ENCODE measurements at regions not wholly inside any gene's neighbourhood (a gene's known extent, or its start where the extent isn't known, plus 50 kb on each side); places are given as distances from the start of the nearest gene placed in this dataset.

GRCh38 chr11:80733790-80734189 is 1293.0 kb upstream of the TENM4 start:
- TF ChIP-seq ZNF546 (CRISPR knock-in tag; conservative IDR thresholded peaks at IDR 0.05): no peak
- no peak for DNase-seq (ENCODE audit: low spot score)
- no peaks in the 10 kb centered on the region for H3K4me1 ChIP-seq (ENCODE audit: insufficient read depth, low read length)
- no peak overlapping the region for H2AFZ ChIP-seq (ENCODE audit: low read length)
- in situ Hi-C loops (cut with HindIII; ENCODE audit: extremely low pct_ligation_motif_present, low pct_unique_long_range_greater_than_20kb): no loop called here
- FAIRE-seq: no peak
- ChIA-PET POLR2A (no interaction called here), CTCF (ENCODE audit: low intra/inter-chr PET ratio, low total read pairs) (no interaction called here)
- no peak overlapping the region for H3K4me2 ChIP-seq (ENCODE audit: low read depth, low read length)
- no peak overlapping the region for H3K4me3 ChIP-seq (replicated peaks in 1 of 3; ENCODE audit: insufficient read depth in 1 of 3, low read depth in 2 of 3, low read length in 3 of 3)
- intact Hi-C loops (cut with micrococcal nuclease; ENCODE audit: unreplicated experiment): no loop called here
- no peak overlapping the region for H3K9ac ChIP-seq (ENCODE audit: insufficient read depth, low read depth, low read length)
- WGBS (ENCODE audit: low lambda C conversion rate): 5% methylated on average over 2 of the region's 2 CpGs
- H3K27me3 ChIP-seq (ENCODE audit: control insufficient read depth in 1 of 2, insufficient read depth in 2 of 2, low read length in 2 of 2): no peaks in the 10 kb centered on the region
- BruUV-seq (replicated peaks): no TSS peak
- ATAC-seq: no peak
- no peaks in the 10 kb centered on the region for H3K36me3 ChIP-seq (replicated peaks in 1 of 2; ENCODE audit: control insufficient read depth in 1 of 2, insufficient read depth in 2 of 2, low read length in 2 of 2)
- H3K9me3 ChIP-seq (ENCODE audit: low read length): no peaks in the 10 kb centered on the region
- H4K20me1 ChIP-seq (ENCODE audit: insufficient read depth, low read length): no peaks in the 10 kb centered on the region
- no peaks in the 10 kb centered on the region for H3K79me2 ChIP-seq (ENCODE audit: insufficient read depth, low read length)
- H3K27ac ChIP-seq (ENCODE audit: extremely low read length, insufficient read depth, low read length): no peak overlapping the region

DNA sequence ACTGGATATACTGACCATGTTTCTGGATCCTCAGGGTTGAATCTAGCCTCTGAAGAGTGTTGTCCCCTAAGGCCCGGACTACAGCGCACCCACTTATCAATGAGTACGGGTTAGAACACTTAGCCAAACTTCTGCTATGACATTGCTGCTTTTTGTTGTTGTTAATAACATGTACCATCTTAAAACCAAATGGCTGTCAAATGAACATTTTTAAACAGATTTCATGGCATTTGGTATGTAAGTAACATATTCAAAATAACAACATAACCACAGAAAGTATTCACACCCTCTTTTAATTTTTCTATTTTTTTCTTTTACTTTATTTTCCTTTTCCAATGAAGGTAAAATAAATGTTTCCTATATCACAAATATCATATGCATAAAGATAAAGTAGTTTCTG is 1292.5 kb upstream of the TENM4 start:
- Histone ChIP-seq H3K9ac (ENCODE audit: insufficient read depth, low read depth, low read length) (no peak overlapping the region), H3K9me3 (ENCODE audit: low read length) (no peaks in the 10 kb centered on the region), H4K20me1 (ENCODE audit: insufficient read depth, low read length) (no peaks in the 10 kb centered on the region), H2AFZ (ENCODE audit: low read length) (no peak overlapping the region), H3K4me1 (ENCODE audit: insufficient read depth, low read length) (no peaks in the 10 kb centered on the region), H3K4me3 (replicated peaks in 1 of 3; ENCODE audit: insufficient read depth in 1 of 3, low read depth in 2 of 3, low read length in 3 of 3) (no peak overlapping the region), H3K27ac (ENCODE audit: extremely low read length, insufficient read depth, low read length) (no peak overlapping the region), H3K36me3 (replicated peaks in 1 of 2; ENCODE audit: control insufficient read depth in 1 of 2, insufficient read depth in 2 of 2, low read length in 2 of 2) (no peaks in the 10 kb centered on the region), H3K27me3 (ENCODE audit: control insufficient read depth in 1 of 2, insufficient read depth in 2 of 2, low read length in 2 of 2) (no peaks in the 10 kb centered on the region), H3K79me2 (ENCODE audit: insufficient read depth, low read length) (no peaks in the 10 kb centered on the region), H3K4me2 (ENCODE audit: low read depth, low read length) (no peak overlapping the region)
- in situ Hi-C loops (cut with HindIII; ENCODE audit: extremely low pct_ligation_motif_present, low pct_unique_long_range_greater_than_20kb): no loop called here
- BruUV-seq (replicated peaks): no TSS peak
- intact Hi-C loops (cut with micrococcal nuclease; ENCODE audit: unreplicated experiment): no loop called here
- CTCF ChIA-PET (ENCODE audit: low intra/inter-chr PET ratio, low total read pairs): no interaction called here
- TF ChIP-seq CENPT (CRISPR knock-in tag; IDR thresholded peaks at IDR 0.05; ENCODE audit: low read depth): no peak
- no peak for TF ChIP-seq FOXC1 (CRISPR knock-in tag; IDR thresholded peaks at IDR 0.05; ENCODE audit: borderline replicate concordance)
- no peak for TF ChIP-seq ZIK1 (CRISPR knock-in tag; IDR thresholded peaks at IDR 0.05; ENCODE audit: borderline replicate concordance, low read depth)
- TF ChIP-seq, protein P1, sequence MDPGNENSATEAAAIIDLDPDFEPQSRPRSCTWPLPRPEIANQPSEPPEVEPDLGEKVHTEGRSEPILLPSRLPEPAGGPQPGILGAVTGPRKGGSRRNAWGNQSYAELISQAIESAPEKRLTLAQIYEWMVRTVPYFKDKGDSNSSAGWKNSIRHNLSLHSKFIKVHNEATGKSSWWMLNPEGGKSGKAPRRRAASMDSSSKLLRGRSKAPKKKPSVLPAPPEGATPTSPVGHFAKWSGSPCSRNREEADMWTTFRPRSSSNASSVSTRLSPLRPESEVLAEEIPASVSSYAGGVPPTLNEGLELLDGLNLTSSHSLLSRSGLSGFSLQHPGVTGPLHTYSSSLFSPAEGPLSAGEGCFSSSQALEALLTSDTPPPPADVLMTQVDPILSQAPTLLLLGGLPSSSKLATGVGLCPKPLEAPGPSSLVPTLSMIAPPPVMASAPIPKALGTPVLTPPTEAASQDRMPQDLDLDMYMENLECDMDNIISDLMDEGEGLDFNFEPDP (CRISPR knock-in tag; conservative IDR thresholded peaks at IDR 0.05): no peak
- no peak for TF ChIP-seq RFXANK (CRISPR knock-in tag; IDR thresholded peaks at IDR 0.05)
- TF ChIP-seq RBM22 (optimal IDR thresholded peaks at IDR 0.05; ENCODE audit: low read length): no peak
- TF ChIP-seq, protein P2, sequence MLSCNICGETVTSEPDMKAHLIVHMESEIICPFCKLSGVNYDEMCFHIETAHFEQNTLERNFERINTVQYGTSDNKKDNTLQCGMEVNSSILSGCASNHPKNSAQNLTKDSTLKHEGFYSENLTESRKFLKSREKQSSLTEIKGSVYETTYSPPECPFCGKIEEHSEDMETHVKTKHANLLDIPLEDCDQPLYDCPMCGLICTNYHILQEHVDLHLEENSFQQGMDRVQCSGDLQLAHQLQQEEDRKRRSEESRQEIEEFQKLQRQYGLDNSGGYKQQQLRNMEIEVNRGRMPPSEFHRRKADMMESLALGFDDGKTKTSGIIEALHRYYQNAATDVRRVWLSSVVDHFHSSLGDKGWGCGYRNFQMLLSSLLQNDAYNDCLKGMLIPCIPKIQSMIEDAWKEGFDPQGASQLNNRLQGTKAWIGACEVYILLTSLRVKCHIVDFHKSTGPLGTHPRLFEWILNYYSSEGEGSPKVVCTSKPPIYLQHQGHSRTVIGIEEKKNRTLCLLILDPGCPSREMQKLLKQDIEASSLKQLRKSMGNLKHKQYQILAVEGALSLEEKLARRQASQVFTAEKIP (CRISPR knock-in tag; IDR thresholded peaks at IDR 0.05; ENCODE audit: borderline replicate concordance): no peak
- TF ChIP-seq ZFP41 (CRISPR knock-in tag; IDR thresholded peaks at IDR 0.05; ENCODE audit: borderline replicate concordance): no peak
- FAIRE-seq: no peak
- POLR2A ChIA-PET: no interaction called here
- ATAC-seq: no peak
- no peak for DNase-seq (ENCODE audit: low spot score)
- 0% methylated on average over 3 of the region's 3 CpGs for WGBS (ENCODE audit: low lambda C conversion rate)
